ENCODE measurements at regions not wholly inside any gene's neighbourhood (a gene's known extent, or its start where the extent isn't known, plus 50 kb on each side); places are given as distances from the start of the nearest gene placed in this dataset.
"Not testable (repeated sequence)": the region's sequence is repeated elsewhere in the genome, so short reads cannot be mapped to it uniquely, and the experiment has no call there.

GRCh38 chr10:83702731-83703130 lies 436.6 kb upstream of the GHITM start:
- DNase-seq (ENCODE audit: extremely low spot score, insufficient read length, low read depth) (no peak), FAIRE-seq (no peak)

- DNase-seq (ENCODE audit: extremely low spot score, insufficient read length, low read depth) (no peak), FAIRE-seq (no peak)
Measured at GRCh38 chr10:83706120-83706519, 433.2 kb upstream of the GHITM start.

DNA sequence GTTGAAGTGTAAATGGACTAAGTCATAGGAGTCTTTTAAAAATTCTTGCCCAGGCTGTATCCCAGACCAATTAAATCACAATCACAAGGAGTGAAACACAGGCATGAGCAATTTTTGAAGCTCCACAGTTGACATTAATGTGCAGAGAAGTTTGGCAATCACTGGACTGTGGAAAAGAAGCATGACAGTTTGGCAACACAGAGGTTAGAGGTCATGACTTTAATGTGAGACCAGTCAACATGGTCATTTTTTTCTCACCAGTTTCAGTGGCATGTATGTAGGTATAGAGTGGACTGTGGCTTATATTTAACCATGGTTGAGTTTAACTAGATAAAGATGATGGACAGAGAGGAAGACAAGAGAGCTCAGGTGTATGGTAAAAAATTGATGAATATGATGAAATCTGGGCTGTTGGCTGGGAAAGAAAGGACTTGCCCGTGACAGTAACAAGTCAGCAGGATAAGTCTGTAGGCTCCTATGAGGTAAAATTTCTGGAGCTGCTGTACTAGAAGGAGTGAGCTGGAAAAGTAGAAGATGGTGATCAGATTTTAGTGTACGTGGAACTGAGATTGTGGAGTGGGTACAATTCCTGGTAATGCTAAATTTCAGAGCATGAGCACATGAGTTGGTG lies 432.2 kb upstream of the GHITM start:
- FAIRE-seq (no peak), DNase-seq (ENCODE audit: extremely low spot score, insufficient read length, low read depth) (no peak)

GRCh38 chr10:83713423-83713822 lies 425.9 kb upstream of the GHITM start:
- DNase-seq (ENCODE audit: extremely low spot score, insufficient read length, low read depth) (no peak), FAIRE-seq (no peak)

GRCh38 chr10:83723080-83723479 lies 416.2 kb upstream of the GHITM start:
- FAIRE-seq (no peak), DNase-seq (ENCODE audit: extremely low spot score, insufficient read length, low read depth) (no peak)

DNA sequence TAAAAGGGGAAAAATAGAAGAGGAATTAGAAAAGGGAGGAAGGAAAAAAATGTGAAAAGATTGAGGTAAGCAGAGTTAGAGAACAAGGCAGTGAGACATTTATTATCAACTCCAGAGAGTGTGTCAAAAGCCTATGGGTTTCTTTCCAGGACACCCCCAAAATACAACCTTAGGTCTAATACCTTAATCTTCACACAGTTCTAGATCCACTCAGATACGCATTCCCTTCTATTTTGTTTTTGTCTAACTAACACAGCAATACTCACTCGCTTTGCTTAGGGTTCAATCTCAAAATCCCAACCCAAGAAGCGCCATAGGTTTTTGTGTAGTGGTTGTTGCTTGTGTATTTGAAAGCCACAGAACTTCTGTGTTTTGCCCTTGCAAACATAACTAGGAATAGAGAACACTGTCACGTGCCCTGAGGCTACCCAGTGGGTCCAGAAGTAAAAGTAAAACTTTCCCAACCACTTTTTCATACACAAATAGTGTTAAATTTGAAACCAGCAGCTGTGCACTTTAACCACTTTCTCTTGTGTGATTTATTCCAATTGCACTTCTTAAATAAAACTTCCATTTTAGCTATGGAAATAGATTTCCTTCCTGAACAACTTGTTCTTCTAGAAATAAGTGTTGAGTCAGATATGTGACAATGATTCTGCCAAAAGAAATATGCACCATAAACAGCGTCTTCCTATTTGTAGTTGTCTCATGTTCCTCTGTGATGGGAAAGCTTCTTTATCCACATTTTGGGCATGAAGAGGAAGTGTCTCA lies 414.7 kb upstream of the GHITM start:
- FAIRE-seq (peak; percentile 56), DNase-seq (ENCODE audit: extremely low spot score, insufficient read length, low read depth) (no peak)

GRCh38 chr10:83725567-83725966 lies 413.7 kb upstream of the GHITM start:
- no peak for FAIRE-seq
- DNase-seq (ENCODE audit: extremely low spot score, insufficient read length, low read depth) = no peak

DNA sequence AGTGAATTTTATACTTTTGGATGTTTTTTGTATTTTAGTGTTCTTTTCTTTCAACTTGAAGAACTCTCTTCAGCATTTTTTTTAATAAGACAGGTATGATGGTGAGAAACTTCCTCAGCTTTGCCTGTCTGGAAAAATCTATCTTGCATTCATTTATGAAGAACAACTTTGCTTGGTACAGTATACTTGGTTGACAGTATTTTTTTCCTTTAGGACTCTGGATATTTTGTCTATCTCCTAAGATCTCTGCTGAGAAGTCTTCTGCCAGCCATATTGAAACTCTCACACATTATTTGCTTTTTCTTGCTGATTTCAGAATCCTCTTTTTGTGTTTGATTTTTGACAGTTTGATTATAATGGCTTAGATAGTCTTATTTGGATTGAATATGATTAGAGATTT lies 405.0 kb upstream of the GHITM start:
- no peak for FAIRE-seq
- DNase-seq (ENCODE audit: extremely low spot score, insufficient read length, low read depth) = no peak

- FAIRE-seq (no peak), DNase-seq (ENCODE audit: extremely low spot score, insufficient read length, low read depth) (no peak)
Measured at GRCh38 chr10:83736008-83736407, 403.3 kb upstream of the GHITM start.

- DNase-seq (ENCODE audit: extremely low spot score, insufficient read length, low read depth) (no peak), FAIRE-seq (no peak)
Measured at GRCh38 chr10:83750604-83751003, 388.7 kb upstream of the GHITM start.

- no peak for DNase-seq (ENCODE audit: extremely low spot score, insufficient read length, low read depth)
- no peak for FAIRE-seq
Measured at GRCh38 chr10:83753490-83753889, 385.8 kb upstream of the GHITM start.

GRCh38 chr10:83754857-83755256 lies 384.5 kb upstream of the GHITM start:
- no peak for FAIRE-seq

DNA sequence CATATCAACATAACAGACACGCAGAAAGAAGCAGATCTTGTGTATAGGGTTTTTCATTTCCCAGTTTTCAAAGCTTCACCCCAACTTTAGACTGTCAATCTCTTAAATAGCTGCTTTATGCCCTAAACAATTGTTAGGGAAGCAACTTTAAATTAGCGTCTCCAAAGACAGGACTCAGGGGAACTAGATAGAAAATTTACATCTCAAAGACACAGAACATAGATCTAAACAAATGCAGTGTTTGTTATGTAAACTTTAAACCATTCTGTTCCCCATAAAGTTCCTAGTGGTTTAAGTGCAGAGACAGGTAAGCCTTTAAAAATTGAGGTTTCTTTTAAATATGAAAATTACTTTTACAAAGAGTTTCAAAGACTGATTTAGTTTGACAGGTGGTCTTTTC lies 379.2 kb upstream of the GHITM start:
- no peak for FAIRE-seq
- DNase-seq (ENCODE audit: extremely low spot score, insufficient read length, low read depth) = no peak

More at GRCh38 chr10:83754857-83755256, 384.5 kb upstream of the GHITM start:
- no peak for DNase-seq (ENCODE audit: extremely low spot score, insufficient read length, low read depth)

DNA sequence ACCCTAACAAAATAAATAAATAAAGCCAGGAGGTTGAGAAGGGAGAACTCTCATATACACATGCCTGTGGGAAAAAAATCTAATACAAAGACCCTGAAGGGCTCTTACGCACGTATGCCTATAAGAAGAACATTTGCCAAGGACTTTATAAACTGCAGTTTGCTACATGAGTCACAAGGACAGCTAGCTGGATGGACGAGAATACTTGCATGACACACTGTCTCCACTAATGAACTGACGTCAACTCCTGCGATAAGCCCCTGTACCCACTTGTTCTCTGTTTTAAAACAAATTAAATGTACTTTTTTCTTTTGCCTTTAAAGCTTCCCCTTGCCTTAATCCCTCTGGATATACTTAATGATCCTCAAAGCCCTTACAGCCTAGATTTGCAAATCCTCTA lies 374.6 kb upstream of the GHITM start:
- FAIRE-seq = no peak
- DNase-seq (ENCODE audit: extremely low spot score, insufficient read length, low read depth) = no peak

GRCh38 chr10:83765731-83766130 lies 373.6 kb upstream of the GHITM start:
- FAIRE-seq = no peak
- DNase-seq (ENCODE audit: extremely low spot score, insufficient read length, low read depth) = no peak

DNA sequence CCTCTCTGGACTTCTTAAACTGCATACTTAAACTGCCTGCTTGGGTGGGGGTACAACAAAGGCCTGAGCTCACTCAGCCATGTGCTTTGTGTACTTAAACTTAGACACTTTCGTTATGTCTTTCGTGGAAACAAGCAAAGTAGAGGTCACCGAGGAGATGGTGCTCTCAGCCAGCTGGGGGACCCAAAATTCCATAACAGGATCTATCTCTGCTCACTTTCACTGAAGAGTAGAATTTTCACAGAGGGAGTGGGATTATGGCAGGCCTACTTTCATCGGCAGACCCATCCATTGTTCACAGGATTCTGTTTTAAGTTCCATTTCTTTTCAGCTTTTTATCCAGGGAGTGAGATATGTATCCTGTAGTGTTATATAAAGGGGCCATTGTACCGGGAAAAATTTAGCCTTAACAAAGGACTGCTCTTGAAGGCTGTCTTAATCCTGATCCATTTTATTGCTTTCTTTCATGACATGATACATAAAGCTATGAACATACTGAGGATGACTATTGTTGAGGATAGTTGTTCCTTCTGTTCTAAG lies 370.0 kb upstream of the GHITM start:
- no peak for FAIRE-seq

GRCh38 chr10:83786701-83787100 lies 352.6 kb upstream of the GHITM start:
- not testable (repeated sequence) for FAIRE-seq; DNase-seq (ENCODE audit: extremely low spot score, insufficient read length, low read depth)

More for the DNA sequence above, 370.0 kb upstream of the GHITM start:
- DNase-seq (ENCODE audit: extremely low spot score, insufficient read length, low read depth) = no peak

DNA sequence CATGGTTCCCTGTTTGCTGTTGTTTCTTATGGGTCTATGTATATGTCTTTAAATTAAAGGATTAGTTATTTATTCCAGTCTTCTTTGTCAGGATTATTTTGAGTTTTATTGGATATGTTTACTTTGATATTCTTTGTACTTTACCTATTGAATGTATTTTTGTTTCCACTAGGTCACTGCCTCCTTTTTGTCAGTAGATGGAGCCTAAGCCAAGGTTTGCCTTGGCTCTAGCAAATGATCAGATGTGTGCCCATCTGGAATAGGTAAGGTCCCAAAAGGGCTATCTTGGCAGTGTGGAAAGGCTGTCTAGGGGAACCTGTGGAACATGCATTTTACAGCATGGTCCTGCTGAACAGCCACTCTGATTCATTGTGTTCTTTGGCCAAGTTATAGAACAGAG lies 337.3 kb upstream of the GHITM start:
- FAIRE-seq = no peak
- no peak for DNase-seq (ENCODE audit: extremely low spot score, insufficient read length, low read depth)

GRCh38 chr10:83806717-83807116 lies 332.6 kb upstream of the GHITM start:
- FAIRE-seq (no peak), DNase-seq (ENCODE audit: extremely low spot score, insufficient read length, low read depth) (no peak)

DNA sequence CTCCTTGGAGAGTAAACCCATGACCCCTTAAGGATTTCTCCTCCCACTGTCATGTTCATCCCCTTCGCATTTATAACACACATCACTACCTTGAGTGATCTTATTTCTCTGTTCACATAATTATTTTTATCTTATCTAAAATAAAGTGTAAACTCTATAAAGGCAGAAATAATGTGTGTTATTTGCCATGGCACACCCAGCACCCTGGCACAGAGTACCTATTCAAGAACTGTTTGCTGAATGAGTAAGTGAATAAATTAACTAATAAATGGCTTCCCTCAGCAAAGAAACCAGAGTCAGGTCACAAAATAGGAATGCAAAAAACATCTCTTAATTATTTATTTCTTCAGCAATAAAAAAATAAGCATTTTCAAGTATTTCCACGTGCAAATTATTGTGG lies 330.3 kb upstream of the GHITM start:
- no peak for FAIRE-seq
- DNase-seq (ENCODE audit: extremely low spot score, insufficient read length, low read depth) = no peak

DNA sequence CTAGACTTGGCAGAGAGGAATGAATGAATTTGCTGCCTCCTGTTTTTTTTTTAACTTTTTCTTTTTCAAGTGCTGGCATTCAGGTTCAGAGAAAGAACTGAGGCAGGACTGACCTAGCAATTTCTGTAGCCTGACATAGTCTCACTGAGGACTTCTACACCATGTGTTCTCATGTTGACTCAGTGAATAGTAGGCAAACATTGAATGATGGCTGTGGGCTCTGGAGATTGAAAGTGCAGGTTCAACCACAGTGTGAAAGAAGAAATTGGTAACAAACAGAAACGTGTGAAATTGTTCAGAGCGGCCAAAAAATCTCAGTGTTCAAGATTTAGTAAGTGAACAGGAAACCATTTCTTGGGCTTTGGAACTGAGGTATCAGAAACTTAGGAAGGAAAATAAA lies 322.4 kb upstream of the GHITM start:
- FAIRE-seq (no peak), DNase-seq (ENCODE audit: extremely low spot score, insufficient read length, low read depth) (no peak)
